GM18873 (cell line): ENCODE measurements at regions not wholly inside any gene's neighbourhood (a gene's known extent, or its start where the extent isn't known, plus 50 kb on each side); places are given as distances from the start of the nearest gene placed in this dataset.
"Not testable (repeated sequence)": the region's sequence is repeated elsewhere in the genome, so short reads cannot be mapped to it uniquely, and the experiment has no call there.

Experiments used
- ATAC-seq: cut with Tn5 transposase; IDR thresholded peaks from one replicate; pipeline ENCODE4 v1.9.1; 2021; ENCODE audit warnings: mild to moderate bottlenecking, moderate library complexity, moderate number of reproducible peaks; ENCODE audit not compliant: unreplicated experiment, low FRiP score

- not testable (repeated sequence) for ATAC-seq
Observed at GRCh38 chr10:109809954-109810353, 113.4 kb downstream of the XPNPEP1 start.

- ATAC-seq: not testable (repeated sequence)
Observed at GRCh38 chr10:109801191-109801590, 122.1 kb downstream of the XPNPEP1 start.

GRCh38 chr10:109790647-109791046 is 132.7 kb downstream of the XPNPEP1 start:
- no peak for ATAC-seq

GRCh38 chr10:109784236-109784635 is 139.1 kb downstream of the XPNPEP1 start:
- no peak for ATAC-seq

GRCh38 chr10:109783286-109783685 is 140.0 kb downstream of the XPNPEP1 start:
- ATAC-seq: no peak

GRCh38 chr10:109780997-109781396 is 142.3 kb downstream of the XPNPEP1 start:
- ATAC-seq: no peak

GRCh38 chr10:109778993-109779392 is 144.3 kb downstream of the XPNPEP1 start:
- no peak for ATAC-seq

GRCh38 chr10:109774121-109774440 is 149.2 kb downstream of the XPNPEP1 start:
- no peak for ATAC-seq

GRCh38 chr10:109773288-109774120 is 149.8 kb downstream of the XPNPEP1 start:
- no peak for ATAC-seq

- ATAC-seq: no peak
Observed at GRCh38 chr10:109770663-109771062, 152.6 kb downstream of the XPNPEP1 start.

- ATAC-seq: no peak
Observed at GRCh38 chr10:109769966-109770365, 153.3 kb downstream of the XPNPEP1 start.

GRCh38 chr10:109765838-109766237 is 157.5 kb downstream of the XPNPEP1 start:
- no peak for ATAC-seq

GRCh38 chr10:109762555-109762954 is 160.8 kb downstream of the XPNPEP1 start:
- ATAC-seq: no peak

- not testable (repeated sequence) for ATAC-seq
Observed at GRCh38 chr10:109757670-109758069, 165.6 kb downstream of the XPNPEP1 start.

GRCh38 chr10:109746861-109747260 is 176.4 kb downstream of the XPNPEP1 start:
- ATAC-seq: no peak

- ATAC-seq: no peak
Observed at GRCh38 chr10:109744020-109744419, 179.3 kb downstream of the XPNPEP1 start.

GRCh38 chr10:109743574-109743973 is 179.7 kb downstream of the XPNPEP1 start:
- ATAC-seq: no peak

- ATAC-seq: no peak
Observed at GRCh38 chr10:109743146-109743545, 180.2 kb downstream of the XPNPEP1 start.

GRCh38 chr10:109741712-109742111 is 181.6 kb downstream of the XPNPEP1 start:
- no peak for ATAC-seq

GRCh38 chr10:109740436-109740835 is 182.9 kb downstream of the XPNPEP1 start:
- ATAC-seq: no peak

GRCh38 chr10:109737626-109738025 is 185.7 kb downstream of the XPNPEP1 start:
- no peak for ATAC-seq

- ATAC-seq: no peak
Observed at GRCh38 chr10:109737009-109737408, 186.3 kb downstream of the XPNPEP1 start.
